ENCODE measurements at regions not wholly inside any gene's neighbourhood (a gene's known extent, or its start where the extent isn't known, plus 50 kb on each side); places are given as distances from the start of the nearest gene placed in this dataset.

DNA sequence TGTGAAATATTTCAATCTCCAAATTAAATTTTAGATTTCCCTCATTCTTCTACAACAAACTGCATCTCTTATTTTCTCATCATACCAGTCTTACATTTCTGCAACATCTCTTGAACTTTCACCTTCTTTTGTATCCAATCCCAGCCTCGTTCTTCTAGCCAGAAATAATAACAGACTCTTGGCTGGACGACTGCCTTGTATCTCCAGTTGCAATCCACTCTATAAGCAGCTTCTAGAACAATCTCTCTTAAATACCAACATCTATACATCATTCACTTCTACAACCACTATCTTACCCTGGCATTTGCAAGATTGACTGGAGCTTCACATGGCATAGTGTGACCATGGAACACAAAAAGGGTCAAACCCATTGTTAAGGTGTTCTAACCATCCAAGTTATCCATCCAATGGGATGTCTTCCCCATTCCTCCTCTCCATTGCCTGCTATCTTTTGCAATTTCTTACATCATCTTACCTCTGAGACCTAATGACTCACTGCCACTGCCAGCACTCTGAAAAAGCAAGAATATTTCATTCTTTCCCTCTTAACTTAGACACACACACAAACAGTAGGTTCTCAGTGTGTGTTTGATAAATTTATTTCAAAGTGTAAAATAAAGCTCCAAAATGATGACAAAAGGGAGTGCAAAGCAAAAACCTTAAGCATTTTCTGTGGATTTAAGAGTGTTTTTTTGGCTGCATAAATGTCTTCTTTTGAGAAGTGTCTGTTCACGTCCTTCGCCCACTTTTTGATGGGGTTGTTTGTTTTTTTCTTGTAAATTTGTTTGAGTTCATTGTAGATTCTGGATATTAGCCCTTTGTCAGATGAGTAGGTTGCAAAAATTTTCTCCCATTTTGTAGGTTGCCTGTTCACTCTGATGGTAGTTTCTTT lies 145.6 kb downstream of the METTL4 start:
- in situ Hi-C loops (cut with HindIII; ENCODE audit: low sequenced_read_pairs): no loop called here

DNA sequence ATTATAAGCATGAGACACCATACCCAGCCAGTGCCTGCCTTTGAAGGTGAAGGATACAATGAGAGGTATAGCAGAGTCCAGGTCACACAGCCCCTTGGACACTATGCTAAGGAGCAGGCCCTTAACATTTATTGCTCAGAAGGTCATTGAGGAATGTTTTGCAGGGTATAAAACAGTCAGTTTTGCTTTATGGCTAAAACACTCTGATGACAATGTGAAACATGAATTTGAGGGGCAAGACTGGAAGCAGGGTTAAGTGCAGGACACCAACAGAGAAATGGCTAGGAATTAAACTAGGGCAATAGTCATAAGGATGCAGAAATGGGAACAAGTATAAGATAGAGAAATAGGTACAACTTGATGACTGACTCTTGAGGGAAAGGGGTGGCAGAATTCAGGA lies 141.1 kb downstream of the METTL4 start:
- in situ Hi-C loops (cut with HindIII; ENCODE audit: low sequenced_read_pairs): loop anchor here (5.0 kb wide), 1 partner anchor 33 kb away; no protein-coding TSS in a partner anchor

- in situ Hi-C loops (cut with HindIII; ENCODE audit: low sequenced_read_pairs): loop anchor here (5.0 kb wide), 1 partner anchor 35 kb away; no protein-coding TSS in a partner anchor
Observed at GRCh38 chr18:2431806-2432205, 139.5 kb downstream of the METTL4 start.

DNA sequence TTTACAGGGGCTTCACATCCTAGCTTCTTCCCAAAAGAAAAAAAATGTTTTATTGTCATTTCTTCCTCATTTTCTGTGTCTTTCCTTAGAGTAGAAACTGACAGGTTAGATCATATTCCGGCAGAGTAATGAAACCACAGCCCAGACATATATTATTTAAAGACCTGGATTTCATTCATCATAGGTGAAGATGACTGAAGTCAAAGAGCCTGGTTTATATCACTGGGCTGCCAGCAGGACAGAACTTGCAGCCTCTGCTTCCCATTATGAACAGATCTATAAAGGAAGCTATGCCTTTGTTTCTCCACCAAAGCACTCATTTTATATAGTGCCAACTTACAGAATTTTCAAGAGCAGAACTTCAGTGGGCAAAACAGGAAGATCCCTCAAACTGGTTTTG lies 137.9 kb downstream of the METTL4 start:
- in situ Hi-C loops (cut with HindIII; ENCODE audit: low sequenced_read_pairs): loop anchor here (5.0 kb wide), 1 partner anchor 36 kb away; no protein-coding TSS in a partner anchor

DNA sequence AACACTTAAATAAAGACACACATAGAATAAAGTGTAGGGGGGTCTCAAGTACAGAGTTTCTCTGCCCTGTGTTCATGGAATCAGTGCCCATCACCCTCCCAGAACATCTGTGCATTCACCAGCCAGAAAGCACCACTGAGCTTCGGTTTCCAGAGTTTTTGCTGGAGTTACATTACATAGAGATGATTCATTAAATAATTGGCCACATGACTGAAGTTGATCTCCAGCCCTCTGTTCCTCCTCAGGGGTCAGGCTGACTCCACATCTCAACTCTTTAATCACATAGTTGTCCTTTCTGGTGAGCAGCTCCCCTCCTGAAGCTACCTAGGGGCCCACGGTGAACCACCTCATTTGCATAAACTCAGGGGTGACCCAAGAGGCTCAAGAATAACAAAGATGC lies 129.8 kb downstream of the METTL4 start:
- in situ Hi-C loops (cut with HindIII; ENCODE audit: low sequenced_read_pairs): no loop called here

DNA sequence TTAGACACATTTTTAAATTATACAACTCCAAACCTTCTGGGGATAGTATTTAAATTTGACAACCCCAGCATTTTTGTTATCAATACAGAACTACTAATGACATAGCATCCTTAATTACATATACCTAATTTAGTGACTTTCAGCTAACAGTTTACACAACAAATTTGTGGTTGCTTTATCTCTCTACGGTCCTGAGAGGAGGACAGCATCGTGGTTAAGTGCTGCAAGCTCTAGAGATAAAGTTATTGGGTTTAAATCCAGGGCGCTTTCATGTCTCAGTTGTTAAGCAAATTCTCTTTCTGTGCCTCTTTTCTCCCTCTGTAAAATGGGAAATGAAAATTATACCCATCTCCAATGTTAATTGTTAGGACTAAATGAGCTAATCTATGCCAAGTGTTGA lies 129.3 kb downstream of the METTL4 start:
- in situ Hi-C loops (cut with HindIII; ENCODE audit: low sequenced_read_pairs): no loop called here

DNA sequence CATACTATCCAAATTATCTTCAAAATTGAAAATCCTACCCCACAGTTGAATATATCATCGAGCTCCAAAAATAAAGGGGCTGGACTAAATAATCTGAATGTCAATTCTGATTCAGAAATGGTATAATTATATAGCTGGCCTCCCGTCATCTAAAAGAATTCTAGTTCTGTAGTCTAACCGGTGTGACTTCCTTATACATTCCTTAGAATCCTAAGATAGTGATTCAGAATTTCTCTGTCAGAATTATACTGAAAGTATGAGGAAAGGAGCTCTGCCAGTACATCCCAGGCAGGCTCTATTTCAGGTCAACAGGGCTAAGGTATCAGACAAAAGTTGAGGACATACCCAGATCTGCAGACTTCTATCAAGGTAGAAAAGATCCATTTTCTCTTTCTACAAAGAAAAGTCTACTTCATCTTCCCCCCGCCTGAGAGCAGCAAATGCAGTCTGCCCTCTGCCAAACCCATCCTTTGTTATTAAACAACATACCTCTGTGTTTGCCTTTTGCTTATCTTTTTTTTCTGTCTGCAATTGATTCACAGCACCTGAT lies 128.5 kb downstream of the METTL4 start:
- in situ Hi-C loops (cut with HindIII; ENCODE audit: low sequenced_read_pairs): no loop called here

DNA sequence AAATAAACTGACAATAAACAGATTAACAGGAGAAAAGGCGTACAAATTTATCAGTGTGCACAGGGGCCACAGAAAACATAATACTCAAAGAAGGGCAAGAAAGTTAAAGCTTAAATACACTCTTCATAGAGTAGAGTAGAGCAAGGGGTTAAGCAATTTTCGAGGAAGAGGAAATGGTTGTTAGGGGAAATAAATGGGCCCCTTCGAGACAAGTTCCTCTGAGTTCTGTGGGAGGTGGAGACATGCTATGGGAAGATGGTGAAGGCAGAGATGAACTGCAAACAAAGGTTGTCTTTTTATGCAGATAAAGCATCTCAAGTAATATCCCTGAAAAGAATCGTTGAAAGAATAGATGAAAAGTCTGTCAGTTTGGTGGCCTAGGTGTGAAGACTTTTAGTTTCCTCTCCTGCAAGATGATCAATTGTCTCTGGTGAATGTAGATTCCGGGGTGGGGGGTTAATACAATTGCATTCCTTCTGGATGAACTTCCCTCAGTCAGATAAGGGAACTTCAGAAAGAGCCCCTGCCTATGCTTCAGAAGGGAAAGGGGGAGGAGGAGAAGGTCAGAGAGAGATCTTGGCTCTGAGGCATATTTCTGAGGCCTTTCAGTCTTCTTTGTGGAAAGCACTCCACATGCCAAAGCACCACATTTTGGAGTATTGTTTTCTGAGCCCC lies 127.0 kb downstream of the METTL4 start:
- in situ Hi-C loops (cut with HindIII; ENCODE audit: low sequenced_read_pairs): no loop called here

- in situ Hi-C loops (cut with HindIII; ENCODE audit: low sequenced_read_pairs): no loop called here
Observed at GRCh38 chr18:2448565-2449151, 122.6 kb downstream of the METTL4 start.

GRCh38 chr18:2451556-2451955 lies 119.7 kb downstream of the METTL4 start:
- in situ Hi-C loops (cut with HindIII; ENCODE audit: low sequenced_read_pairs): no loop called here

- in situ Hi-C loops (cut with HindIII; ENCODE audit: low sequenced_read_pairs): no loop called here
Observed at GRCh38 chr18:2459886-2460285, 111.4 kb downstream of the METTL4 start.

GRCh38 chr18:2466978-2467377 lies 104.3 kb downstream of the METTL4 start:
- in situ Hi-C loops (cut with HindIII; ENCODE audit: low sequenced_read_pairs): no loop called here

DNA sequence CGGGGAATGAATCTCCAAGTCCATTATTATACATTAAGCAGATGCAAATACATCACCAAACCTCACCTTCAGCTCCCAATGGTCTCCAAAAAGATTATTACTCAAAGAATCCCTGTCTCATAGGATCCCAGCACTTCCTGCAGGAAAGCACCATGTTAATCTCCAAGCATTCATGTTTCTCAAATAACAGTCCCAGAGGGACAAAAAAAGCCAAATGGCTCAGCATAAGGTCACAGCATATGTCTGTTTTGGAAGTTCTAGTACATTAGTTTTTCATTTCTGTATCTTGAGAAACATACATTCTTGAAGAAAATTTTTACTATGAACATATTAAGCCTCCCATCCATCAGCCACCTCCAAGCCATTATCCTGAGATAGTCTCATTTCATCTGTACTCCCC lies 103.3 kb downstream of the METTL4 start:
- in situ Hi-C loops (cut with HindIII; ENCODE audit: low sequenced_read_pairs): no loop called here

- in situ Hi-C loops (cut with HindIII; ENCODE audit: low sequenced_read_pairs): no loop called here
Observed at GRCh38 chr18:2471523-2471922, 99.8 kb downstream of the METTL4 start.

DNA sequence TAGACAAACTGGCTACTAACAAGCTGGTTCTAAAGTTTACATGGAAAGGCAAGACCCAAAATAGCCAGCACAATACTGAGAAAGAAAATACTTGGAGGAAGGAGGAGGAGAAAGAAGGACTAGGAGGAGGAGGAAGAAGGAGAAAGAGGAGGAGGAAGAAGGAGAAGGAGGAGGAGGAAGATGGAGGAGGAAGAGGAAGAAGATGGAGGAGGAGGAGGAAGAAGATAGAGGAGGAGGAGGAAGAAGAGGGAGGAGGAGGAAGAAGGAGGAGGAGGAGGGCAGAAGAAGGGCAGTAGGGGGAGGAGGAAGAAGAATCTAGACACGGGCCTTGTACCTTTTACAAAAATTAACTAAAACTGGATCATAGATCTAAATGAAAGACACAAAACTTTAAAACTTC lies 92.6 kb downstream of the METTL4 start:
- in situ Hi-C loops (cut with HindIII; ENCODE audit: low sequenced_read_pairs): no loop called here

DNA sequence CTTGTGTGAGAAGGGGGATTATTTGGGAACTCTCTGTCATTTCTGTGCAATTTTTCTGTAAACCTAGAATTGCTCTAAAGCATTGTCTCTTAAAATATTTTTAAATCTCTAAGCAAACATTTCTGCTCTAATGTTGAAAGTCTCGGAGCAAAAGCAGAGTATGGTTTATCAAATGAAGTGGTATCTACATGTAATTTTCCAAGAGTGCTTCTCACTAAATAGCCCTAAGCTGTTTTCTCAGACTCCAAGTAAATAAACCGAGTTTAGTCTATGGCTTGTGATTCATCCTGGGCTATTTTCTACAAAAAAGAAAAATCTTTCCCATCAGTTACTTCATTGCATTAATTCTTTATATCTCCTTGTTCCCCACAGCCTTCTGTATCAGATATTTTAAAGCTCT lies 90.8 kb downstream of the METTL4 start:
- in situ Hi-C loops (cut with HindIII; ENCODE audit: low sequenced_read_pairs): no loop called here

GRCh38 chr18:2482706-2483475 lies 88.4 kb downstream of the METTL4 start:
- in situ Hi-C loops (cut with HindIII; ENCODE audit: low sequenced_read_pairs): no loop called here

DNA sequence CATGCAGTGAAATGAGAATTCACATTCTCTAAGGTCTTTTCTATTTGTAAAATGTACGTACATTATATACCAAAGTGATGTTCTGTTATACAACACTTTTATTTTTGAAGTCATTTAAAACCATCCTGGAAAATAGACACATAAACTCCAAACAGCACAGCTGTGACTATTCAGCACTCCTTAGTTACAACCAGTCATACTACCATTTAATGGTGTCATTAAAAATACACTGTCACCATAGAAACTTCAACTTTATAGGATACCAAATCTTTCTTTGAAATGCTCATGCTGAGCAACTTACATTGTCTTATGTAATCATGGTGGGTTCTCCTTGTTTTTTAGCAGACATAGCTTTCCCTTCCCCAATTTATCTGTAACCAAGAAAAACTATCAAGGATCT lies 85.3 kb downstream of the METTL4 start:
- in situ Hi-C loops (cut with HindIII; ENCODE audit: low sequenced_read_pairs): no loop called here

DNA sequence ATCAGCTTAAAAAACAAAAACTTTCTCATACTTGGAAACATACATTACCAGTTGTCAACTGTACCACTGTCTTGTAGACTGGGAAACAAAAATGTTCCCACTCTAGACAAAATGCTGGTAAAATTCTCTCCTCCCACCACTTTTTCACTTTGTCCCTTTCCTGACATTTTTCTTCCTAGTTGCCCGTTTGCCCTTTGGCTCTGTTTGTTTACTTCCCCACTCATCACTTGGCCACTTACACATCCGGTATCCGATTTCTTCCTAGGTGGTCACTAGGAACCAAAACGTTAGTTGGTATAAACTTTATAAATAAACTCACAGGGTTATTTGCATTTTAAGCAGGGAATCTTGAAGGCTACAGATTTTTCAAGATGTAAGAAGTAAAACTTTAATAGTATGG lies 84.9 kb downstream of the METTL4 start:
- in situ Hi-C loops (cut with HindIII; ENCODE audit: low sequenced_read_pairs): no loop called here

All from endothelial cell of hepatic sinusoid (primary cell).